GM12875 (cell line): ENCODE measurements at regions not wholly inside any gene's neighbourhood (a gene's known extent, or its start where the extent isn't known, plus 50 kb on each side); places are given as distances from the start of the nearest gene placed in this dataset.

Experiments used
- H3K4me3 ChIP-seq: one replicate; pipeline ENCODE4 v1.5.1; 2011; ENCODE audit warnings: low read depth, low read length, control low read depth
- CTCF ChIP-seq: IDR thresholded peaks from 2 replicates; pipeline ENCODE4 v1.5.1; 2011; ENCODE audit warnings: low read depth, mild to moderate bottlenecking, control low read depth, inconsistent platforms, low read length, moderate library complexity, borderline replicate concordance; ENCODE audit not compliant: insufficient read depth

DNA sequence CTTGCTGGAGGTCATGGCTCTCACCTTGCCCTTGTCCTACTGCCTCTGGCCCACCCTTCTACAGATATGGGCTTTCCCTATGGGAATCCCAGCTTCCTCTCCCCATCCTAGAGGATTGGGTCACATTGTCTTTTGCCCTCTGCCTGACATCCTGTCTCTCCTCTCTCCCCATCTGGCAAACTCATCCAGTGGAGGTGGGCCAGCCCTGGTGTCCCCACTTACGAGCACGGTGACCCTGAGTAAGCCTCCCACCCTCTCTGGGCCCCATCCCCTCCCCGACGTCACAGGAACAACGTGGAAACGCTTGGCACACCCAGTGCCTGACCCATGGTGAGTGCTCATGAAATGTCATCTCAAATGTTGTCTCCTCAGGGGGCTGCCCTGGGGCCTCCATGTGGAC lies 56.1 kb upstream of the ID3 start:
- H3K4me3 ChIP-seq: no peak overlapping the region
- TF ChIP-seq CTCF: no peak

DNA sequence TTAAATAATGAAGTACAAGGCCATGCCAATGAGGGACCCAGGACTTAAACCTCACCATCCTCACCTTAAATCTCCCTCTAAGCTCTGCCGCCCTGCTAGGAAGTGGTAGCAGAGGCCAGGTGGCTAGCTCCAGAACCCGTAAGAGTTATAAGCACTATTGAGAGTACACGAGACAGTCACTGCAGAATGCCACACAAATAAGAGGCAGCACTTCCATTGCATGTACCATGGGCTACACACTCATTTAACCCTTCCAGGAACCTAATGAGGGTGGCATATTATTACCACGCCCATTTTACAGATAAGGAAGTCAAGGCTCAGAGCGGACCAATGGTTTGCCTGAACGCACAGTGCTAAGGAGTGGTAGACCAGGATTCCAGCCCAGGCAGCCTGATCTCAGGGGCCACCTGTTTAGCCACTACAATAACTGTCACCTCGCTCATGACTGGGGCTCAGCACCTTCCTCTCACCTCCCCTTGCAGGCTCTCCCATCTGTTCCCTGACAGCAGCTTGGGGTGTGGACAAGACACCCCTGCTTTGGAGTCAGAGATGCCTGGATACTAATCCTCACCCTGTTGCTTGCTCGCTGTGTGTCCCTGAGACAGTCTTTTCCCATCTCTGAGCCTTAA lies 54.8 kb upstream of the ID3 start:
- no peak for TF ChIP-seq CTCF
- H3K4me3 ChIP-seq: no peak overlapping the region

DNA sequence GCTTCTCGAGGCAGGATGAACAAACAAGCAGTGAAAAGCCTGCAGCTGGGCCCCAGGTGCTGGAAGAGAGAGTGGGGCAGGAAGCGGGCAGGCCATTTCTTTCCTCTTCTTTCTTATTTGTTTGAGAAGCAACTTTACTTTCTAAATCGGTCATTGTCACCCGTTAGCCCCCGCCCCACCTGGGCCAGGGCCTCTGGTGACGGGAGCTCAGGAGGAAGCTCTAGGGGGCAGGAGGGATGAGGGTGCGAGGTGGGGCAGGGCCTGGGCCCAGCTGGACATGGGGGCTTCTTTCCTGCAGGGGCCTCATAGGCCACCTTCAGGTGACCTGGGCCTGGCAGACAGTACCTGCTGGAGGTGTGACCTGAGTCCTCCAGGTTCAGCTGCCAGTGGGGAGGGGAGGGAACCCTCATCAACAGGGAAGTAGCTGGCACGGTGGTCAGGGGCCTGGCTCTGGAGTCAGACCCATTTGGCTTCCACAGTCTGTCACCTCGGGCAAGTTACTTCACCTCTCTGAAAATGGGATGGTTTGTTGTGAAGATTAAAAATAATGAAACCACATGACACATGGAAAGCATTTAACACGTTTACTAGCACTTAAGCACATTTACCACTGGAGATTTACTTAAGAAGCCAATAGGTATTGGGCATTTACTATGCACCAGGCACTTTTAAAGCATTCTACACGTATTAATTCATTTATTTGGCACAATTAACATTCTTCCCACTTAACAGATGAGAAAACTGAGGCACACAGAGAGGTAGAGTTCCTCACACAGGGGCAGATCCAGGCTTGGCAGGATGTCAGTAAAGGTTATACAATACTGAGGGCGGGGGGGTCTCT lies 54.1 kb upstream of the ID3 start:
- peak overlapping the region; percentile 6 for H3K4me3 ChIP-seq
- TF ChIP-seq CTCF: no peak

DNA sequence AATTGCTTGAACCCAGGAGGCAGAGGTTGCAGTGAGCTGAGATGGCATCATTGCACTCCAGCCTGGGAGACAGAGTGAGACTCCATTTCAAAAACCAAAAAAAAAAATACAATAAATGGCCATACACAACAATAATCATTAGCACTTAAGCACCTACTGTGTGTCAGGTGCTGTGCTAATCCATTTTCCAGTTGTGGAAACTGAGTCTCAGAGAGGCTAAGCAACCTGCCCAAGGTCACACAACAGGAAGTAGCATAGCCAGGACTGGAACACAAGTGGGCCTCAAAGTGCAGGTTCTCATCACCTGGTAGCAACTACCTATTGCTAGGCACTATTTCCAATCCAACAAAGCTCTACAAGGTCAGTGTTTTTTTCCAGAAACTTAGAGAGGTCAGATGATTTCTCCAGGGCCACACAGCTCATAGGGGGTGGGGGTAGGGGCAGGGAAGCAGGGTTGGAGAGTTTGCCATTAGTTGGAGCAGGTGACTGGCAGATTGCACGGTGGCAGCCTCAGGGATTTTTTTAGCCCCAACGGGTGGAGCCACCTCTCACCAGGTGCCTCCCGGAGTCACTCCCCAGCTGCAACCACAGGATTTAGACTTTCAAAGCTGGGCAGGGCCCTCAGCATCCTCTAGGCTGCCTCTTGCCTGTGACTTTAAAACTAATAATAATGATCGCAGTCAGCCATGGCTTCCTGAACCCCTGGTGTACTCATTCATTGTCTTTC lies 52.5 kb upstream of the ID3 start:
- H3K4me3 ChIP-seq: no peak overlapping the region
- TF ChIP-seq CTCF: no peak

DNA sequence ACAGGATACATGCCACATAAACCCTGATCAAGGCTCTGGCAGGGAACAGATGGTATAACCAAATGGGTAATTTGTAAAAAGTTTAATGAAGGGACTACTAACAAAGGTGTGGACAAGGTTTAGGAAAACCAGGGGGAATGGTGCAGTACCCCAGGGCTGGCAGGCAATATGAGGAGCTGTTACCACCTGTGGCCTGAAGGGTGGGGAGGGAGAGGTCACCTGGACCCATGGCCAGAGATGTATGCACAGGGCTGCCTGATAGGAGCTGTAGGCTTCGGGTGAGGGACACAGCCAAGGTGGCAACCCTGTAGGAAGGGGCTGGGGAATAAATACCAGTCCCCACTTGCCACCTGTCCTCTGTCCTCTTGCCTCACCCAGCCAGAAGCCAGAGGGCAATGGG lies 51.4 kb upstream of the ID3 start:
- H3K4me3 ChIP-seq: no peak overlapping the region
- no peak for TF ChIP-seq CTCF

DNA sequence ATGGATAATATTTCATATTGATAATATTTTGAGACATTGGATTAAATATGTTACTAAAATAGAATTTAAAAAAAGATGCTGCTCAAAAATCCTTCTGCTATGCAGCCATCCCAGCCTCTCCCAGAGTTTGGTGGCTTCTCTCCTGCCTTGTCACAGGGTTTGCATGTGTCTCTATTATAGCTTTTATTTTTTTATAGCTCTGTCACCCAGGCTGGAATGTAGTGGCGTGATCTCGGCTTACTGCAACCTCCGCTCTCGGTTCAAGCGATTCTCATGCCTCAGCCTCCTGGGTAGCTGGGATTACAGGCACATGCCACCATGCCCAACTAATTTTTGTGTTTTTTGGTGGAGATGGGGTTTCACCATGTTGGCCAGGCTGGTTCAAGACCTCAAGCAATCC lies 50.7 kb upstream of the ID3 start:
- H3K4me3 ChIP-seq: no peak overlapping the region
- no peak for TF ChIP-seq CTCF
